Effector memory CD4-positive, alpha-beta T cell (primary cell): ENCODE measurements at regions not wholly inside any gene's neighbourhood (a gene's known extent, or its start where the extent isn't known, plus 50 kb on each side); places are given as distances from the start of the nearest gene placed in this dataset.
"Not testable (repeated sequence)": the region's sequence is repeated elsewhere in the genome, so short reads cannot be mapped to it uniquely, and the experiment has no call there.

ENCODE experiments used
- DNase-seq, 3 donors: peaks; one replicate each; pipeline ENCODE4 v3.0.0-alpha.2; 2020
- H3K27ac ChIP-seq: 2 replicates; pipeline ENCODE4 v1.7.0; 2013; ENCODE audit warnings: mild to moderate bottlenecking, low read length, moderate library complexity; ENCODE audit not compliant: insufficient read depth, poor library complexity, severe bottlenecking
- H3K27me3 ChIP-seq: replicated peaks from 2 replicates; pipeline ENCODE4 v1.7.0; 2013; ENCODE audit warnings: mild to moderate bottlenecking, low read length; ENCODE audit not compliant: insufficient read depth, control insufficient read depth, poor library complexity, severe bottlenecking
- H3K36me3 ChIP-seq: 2 replicates; pipeline ENCODE4 v1.7.0; 2013; ENCODE audit warnings: mild to moderate bottlenecking, low read length, moderate library complexity; ENCODE audit not compliant: control insufficient read depth, insufficient read depth
- H3K4me1 ChIP-seq: 2 replicates; pipeline ENCODE4 v1.7.0; 2013; ENCODE audit warnings: low read length, mild to moderate bottlenecking; ENCODE audit not compliant: control insufficient read depth, insufficient read depth, poor library complexity, severe bottlenecking
- H3K4me3 ChIP-seq: 2 replicates; pipeline ENCODE4 v1.7.0; 2013; ENCODE audit warnings: low read length, low read depth, mild to moderate bottlenecking; ENCODE audit not compliant: insufficient read depth, poor library complexity, severe bottlenecking
- H3K9me3 ChIP-seq: 2 replicates; pipeline ENCODE4 v1.7.0; 2013; ENCODE audit warnings: mild to moderate bottlenecking, low read length, moderate library complexity; ENCODE audit not compliant: control insufficient read depth

- H3K9me3 ChIP-seq: no peaks in the 10 kb centered on the region
- H3K27me3 ChIP-seq: no peaks in the 10 kb centered on the region
- H3K27ac ChIP-seq: no peak overlapping the region
- H3K4me3 ChIP-seq: no peak overlapping the region
- H3K36me3 ChIP-seq: no peaks in the 10 kb centered on the region
- H3K4me1 ChIP-seq: no peaks in the 10 kb centered on the region
- DNase-seq: no peak
These were observed 203.1 kb upstream of the GALNT2 start for GRCh38 chr1:229863651-229864545.

- Histone ChIP-seq H3K4me1 (no peaks in the 10 kb centered on the region), H3K36me3 (no peaks in the 10 kb centered on the region), H3K27ac (no peak overlapping the region), H3K27me3 (no peaks in the 10 kb centered on the region), H3K4me3 (no peak overlapping the region), H3K9me3 (no peaks in the 10 kb centered on the region)
- no peak for DNase-seq
These were observed 202.3 kb upstream of the GALNT2 start for GRCh38 chr1:229864686-229865230.

- H3K36me3 ChIP-seq, H3K27ac ChIP-seq, DNase-seq, H3K4me1 ChIP-seq, H3K27me3 ChIP-seq, H3K9me3 ChIP-seq, H3K4me3 ChIP-seq: not testable (repeated sequence)
These were observed 201.7 kb upstream of the GALNT2 start for GRCh38 chr1:229865321-229865720.

GRCh38 chr1:229867726-229868125, 199.3 kb upstream of the GALNT2 start:
- Histone ChIP-seq H3K9me3 (no peaks in the 10 kb centered on the region), H3K27ac (no peak overlapping the region), H3K36me3 (no peaks in the 10 kb centered on the region), H3K27me3 (no peaks in the 10 kb centered on the region), H3K4me1 (no peaks in the 10 kb centered on the region), H3K4me3 (no peak overlapping the region)
- DNase-seq: no peak

- no peak overlapping the region for H3K27ac ChIP-seq
- H3K4me3 ChIP-seq: no peak overlapping the region
- no peaks in the 10 kb centered on the region for H3K27me3 ChIP-seq
- H3K4me1 ChIP-seq: no peaks in the 10 kb centered on the region
- DNase-seq: no peak
- no peaks in the 10 kb centered on the region for H3K36me3 ChIP-seq
- no peaks in the 10 kb centered on the region for H3K9me3 ChIP-seq
These were observed 197.8 kb upstream of the GALNT2 start for GRCh38 chr1:229869240-229869639.

GRCh38 chr1:229869687-229870086, 197.4 kb upstream of the GALNT2 start:
- H3K27ac ChIP-seq: no peak overlapping the region
- no peak for DNase-seq
- no peak overlapping the region for H3K4me3 ChIP-seq
- H3K9me3 ChIP-seq: no peaks in the 10 kb centered on the region
- H3K36me3 ChIP-seq: no peaks in the 10 kb centered on the region
- no peaks in the 10 kb centered on the region for H3K27me3 ChIP-seq
- no peaks in the 10 kb centered on the region for H3K4me1 ChIP-seq

GRCh38 chr1:229870381-229870780, 196.7 kb upstream of the GALNT2 start:
- Histone ChIP-seq H3K4me3 (no peak overlapping the region), H3K4me1 (no peaks in the 10 kb centered on the region), H3K27ac (no peak overlapping the region), H3K27me3 (no peaks in the 10 kb centered on the region), H3K36me3 (no peaks in the 10 kb centered on the region), H3K9me3 (no peaks in the 10 kb centered on the region)
- DNase-seq: no peak

GRCh38 chr1:229871078-229871676, 195.9 kb upstream of the GALNT2 start:
- H3K36me3 ChIP-seq: no peaks in the 10 kb centered on the region

GRCh38 chr1:229874136-229874535, 192.9 kb upstream of the GALNT2 start:
- Histone ChIP-seq H3K4me3 (no peak overlapping the region), H3K4me1 (no peaks in the 10 kb centered on the region), H3K36me3 (no peaks in the 10 kb centered on the region), H3K27ac (no peak overlapping the region), H3K9me3 (no peaks in the 10 kb centered on the region), H3K27me3 (no peaks in the 10 kb centered on the region)
- no peak for DNase-seq

More at GRCh38 chr1:229871078-229871676, 195.9 kb upstream of the GALNT2 start:
- no peaks in the 10 kb centered on the region for H3K9me3 ChIP-seq
- DNase-seq: no peak
- H3K27ac ChIP-seq: no peak overlapping the region
- H3K27me3 ChIP-seq: no peaks in the 10 kb centered on the region
- no peaks in the 10 kb centered on the region for H3K4me1 ChIP-seq
- H3K4me3 ChIP-seq: no peak overlapping the region

GRCh38 chr1:229874609-229875008, 192.4 kb upstream of the GALNT2 start:
- Histone ChIP-seq H3K36me3 (no peaks in the 10 kb centered on the region), H3K4me3 (no peak overlapping the region), H3K27ac (no peak overlapping the region), H3K27me3 (no peaks in the 10 kb centered on the region), H3K9me3 (no peaks in the 10 kb centered on the region), H3K4me1 (no peaks in the 10 kb centered on the region)
- no peak for DNase-seq
